HG03457 (cell line): ENCODE measurements at regions not wholly inside any gene's neighbourhood (a gene's known extent, or its start where the extent isn't known, plus 50 kb on each side); places are given as distances from the start of the nearest gene placed in this dataset.

Source experiments
- ATAC-seq: cut with Tn5 transposase; IDR thresholded peaks from one replicate; pipeline ENCODE4 v1.9.1; 2021; ENCODE audit warnings: moderate number of reproducible peaks; ENCODE audit not compliant: unreplicated experiment

GRCh38 chr15:47273864-47274263 lies 443.4 kb upstream of the SEMA6D start:
- no peak for ATAC-seq

- ATAC-seq: no peak
Observed at GRCh38 chr15:47283246-47283645, 434.1 kb upstream of the SEMA6D start.

GRCh38 chr15:47288794-47289193 lies 428.5 kb upstream of the SEMA6D start:
- no peak for ATAC-seq

- no peak for ATAC-seq
Observed at GRCh38 chr15:47289656-47290055, 427.6 kb upstream of the SEMA6D start.

GRCh38 chr15:47291767-47292166 lies 425.5 kb upstream of the SEMA6D start:
- no peak for ATAC-seq

- no peak for ATAC-seq
Observed at GRCh38 chr15:47292638-47293190, 424.6 kb upstream of the SEMA6D start.

GRCh38 chr15:47293466-47294162 lies 423.7 kb upstream of the SEMA6D start:
- no peak for ATAC-seq

GRCh38 chr15:47294765-47295259 lies 422.5 kb upstream of the SEMA6D start:
- no peak for ATAC-seq

- no peak for ATAC-seq
Observed at GRCh38 chr15:47296881-47297280, 420.4 kb upstream of the SEMA6D start.

- no peak for ATAC-seq
Observed at GRCh38 chr15:47299846-47300434, 417.4 kb upstream of the SEMA6D start.

- ATAC-seq: no peak
Observed at GRCh38 chr15:47300596-47300995, 416.7 kb upstream of the SEMA6D start.

GRCh38 chr15:47301481-47301880 lies 415.8 kb upstream of the SEMA6D start:
- ATAC-seq: no peak

- no peak for ATAC-seq
Observed at GRCh38 chr15:47304656-47305055, 412.6 kb upstream of the SEMA6D start.

GRCh38 chr15:47312161-47312560 lies 405.1 kb upstream of the SEMA6D start:
- no peak for ATAC-seq

GRCh38 chr15:47326410-47327333 lies 390.6 kb upstream of the SEMA6D start:
- ATAC-seq: no peak

GRCh38 chr15:47331829-47332393 lies 385.4 kb upstream of the SEMA6D start:
- no peak for ATAC-seq

GRCh38 chr15:47332481-47332880 lies 384.8 kb upstream of the SEMA6D start:
- ATAC-seq: no peak

GRCh38 chr15:47333734-47334133 lies 383.6 kb upstream of the SEMA6D start:
- no peak for ATAC-seq

GRCh38 chr15:47334805-47335535 lies 382.3 kb upstream of the SEMA6D start:
- no peak for ATAC-seq

GRCh38 chr15:47337106-47337505 lies 380.2 kb upstream of the SEMA6D start:
- no peak for ATAC-seq
